ENCODE measurements at regions not wholly inside any gene's neighbourhood (a gene's known extent, or its start where the extent isn't known, plus 50 kb on each side); places are given as distances from the start of the nearest gene placed in this dataset.

- DNase-seq (ENCODE audit: low read depth, low spot score), result no peak
- intact Hi-C loops (cut with micrococcal nuclease) (no loop called here), dilution Hi-C loops (cut with MboI; ENCODE audit: extremely low pct_ligation_motif_present, low sequenced_read_pairs) (no loop called here)
- H3K9ac ChIP-seq (replicated peaks; ENCODE audit: extremely low read depth, insufficient read depth, low read length), result no peak overlapping the region
- H3K4me1 ChIP-seq (ENCODE audit: control insufficient read depth, extremely low read depth, insufficient read depth, low read length), result no peaks in the 10 kb centered on the region
- no peaks in the 10 kb centered on the region for H3K9me1 ChIP-seq (replicated peaks; ENCODE audit: control insufficient read depth, extremely low read depth, insufficient read depth, low read length)
- H3K4me2 ChIP-seq (ENCODE audit: insufficient read depth, low read length), result no peak overlapping the region
- POLR2A ChIA-PET, result no interaction called here
- no peak overlapping the region for H3K4me3 ChIP-seq (replicated peaks in 1 of 3; ENCODE audit: insufficient read depth in 1 of 3, low read depth in 1 of 3, low read length in 3 of 3)
- no peak for FAIRE-seq
- CTCF ChIA-PET, result no interaction called here
- TF ChIP-seq GATA2 (IDR thresholded peaks at IDR 0.05; ENCODE audit: insufficient read depth, insufficient read length, low read depth, low read length) (no peak), POLR2AphosphoS5 (IDR thresholded peaks at IDR 0.05; ENCODE audit: insufficient read depth, low read depth, low read length) (no peak), CTCF (IDR thresholded peaks at IDR 0.05; ENCODE audit: extremely low read depth in 1 of 2, insufficient read depth in 1 of 2, low read depth in 1 of 2, low read length in 2 of 2) (no peak), JUN (IDR thresholded peaks at IDR 0.05; ENCODE audit: borderline replicate concordance, insufficient read depth, insufficient read length, low read depth) (no peak), EZH2 (IDR thresholded peaks at IDR 0.05; ENCODE audit: borderline replicate concordance, low read depth, low read length, severe bottlenecking) (no peak), FOS (IDR thresholded peaks at IDR 0.05; ENCODE audit: borderline replicate concordance, insufficient read depth, low read length) (no peak), POLR2A (IDR thresholded peaks at IDR 0.05; ENCODE audit: low read depth, low read length) (no peak), MYC (IDR thresholded peaks at IDR 0.05; ENCODE audit: low read depth, low read length) (no peak), MAX (IDR thresholded peaks at IDR 0.05; ENCODE audit: insufficient read depth, insufficient read length) (no peak)
- no peaks in the 10 kb centered on the region for H3K79me2 ChIP-seq (ENCODE audit: control insufficient read depth, insufficient read depth, low read length)
- no peaks in the 10 kb centered on the region for H4K20me1 ChIP-seq (replicated peaks; ENCODE audit: control insufficient read depth, extremely low read depth, insufficient read depth, low read length)
- no peak overlapping the region for H2AFZ ChIP-seq (ENCODE audit: low read depth, low read length)
- H3K27ac ChIP-seq (ENCODE audit: insufficient read depth, low read depth, low read length), result no peak overlapping the region
- BruUV-seq (replicated peaks), result no TSS peak
- H3K36me3 ChIP-seq (ENCODE audit: control insufficient read depth in 2 of 2, extremely low read depth in 1 of 2, insufficient read depth in 2 of 2, low read length in 2 of 2), result no peaks in the 10 kb centered on the region
- H3K27me3 ChIP-seq (ENCODE audit: control insufficient read depth in 2 of 2, insufficient read depth in 2 of 2, low read length in 2 of 2), result no peaks in the 10 kb centered on the region
- H3K9me3 ChIP-seq (replicated peaks; ENCODE audit: control insufficient read depth, insufficient read depth, low read length), result peaks cover 13% of the 10 kb centered on the region
These were observed 808.1 kb upstream of the RBFOX1 start for GRCh38 chr16:6524501-6524900.
